ENCODE measurements at regions not wholly inside any gene's neighbourhood (a gene's known extent, or its start where the extent isn't known, plus 50 kb on each side); places are given as distances from the start of the nearest gene placed in this dataset.

- DNase-seq (ENCODE audit: low spot score), result no peak
Observed at GRCh38 chr9:121569266-121569648, 69.6 kb upstream of the GGTA1 start.

- DNase-seq (ENCODE audit: low spot score), result no peak
Observed at GRCh38 chr9:121572581-121572980, 72.9 kb upstream of the GGTA1 start.

- no peak for DNase-seq (ENCODE audit: low spot score)
Observed at GRCh38 chr9:121573717-121574485, 74.3 kb upstream of the GGTA1 start.

- DNase-seq (ENCODE audit: low spot score), result no peak
Observed at GRCh38 chr9:121574774-121575519, 75.3 kb upstream of the GGTA1 start.

- DNase-seq (ENCODE audit: low spot score), result no peak
Observed at GRCh38 chr9:121576281-121577075, 75.0 kb upstream of the DAB2IP start.

GRCh38 chr9:121577166-121577565 lies 74.3 kb upstream of the DAB2IP start:
- DNase-seq (ENCODE audit: low spot score), result no peak

- DNase-seq (ENCODE audit: low spot score), result no peak
Observed at GRCh38 chr9:121577572-121577971, 73.9 kb upstream of the DAB2IP start.

- no peak for DNase-seq (ENCODE audit: low spot score)
Observed at GRCh38 chr9:121581786-121582600, 69.4 kb upstream of the DAB2IP start.

GRCh38 chr9:121582641-121583040 lies 68.8 kb upstream of the DAB2IP start:
- no peak for DNase-seq (ENCODE audit: low spot score)

GRCh38 chr9:121584421-121584820 lies 67.0 kb upstream of the DAB2IP start:
- no peak for DNase-seq (ENCODE audit: low spot score)

GRCh38 chr9:121587863-121588262 lies 63.6 kb upstream of the DAB2IP start:
- DNase-seq (ENCODE audit: low spot score), result no peak

GRCh38 chr9:121589986-121590385 lies 61.4 kb upstream of the DAB2IP start:
- DNase-seq (ENCODE audit: low spot score), result no peak

- DNase-seq (ENCODE audit: low spot score), result no peak
Observed at GRCh38 chr9:121592265-121592664, 59.2 kb upstream of the DAB2IP start.

GRCh38 chr9:121593066-121593465 lies 58.4 kb upstream of the DAB2IP start:
- DNase-seq (ENCODE audit: low spot score), result no peak

GRCh38 chr9:121596515-121596914 lies 54.9 kb upstream of the DAB2IP start:
- DNase-seq (ENCODE audit: low spot score), result no peak

GRCh38 chr9:121597698-121598166 lies 53.7 kb upstream of the DAB2IP start:
- DNase-seq (ENCODE audit: low spot score), result no peak

GRCh38 chr9:121598167-121598964 lies 53.1 kb upstream of the DAB2IP start:
- DNase-seq (ENCODE audit: low spot score), result peak; percentile 51

- peak; percentile 85 for DNase-seq (ENCODE audit: low spot score)
Observed at GRCh38 chr9:121598965-121599871, 52.2 kb upstream of the DAB2IP start.

- DNase-seq (ENCODE audit: low spot score), result peak; percentile 60
Observed at GRCh38 chr9:121599872-121600585, 51.4 kb upstream of the DAB2IP start.
